Neutrophil (primary cell): ENCODE measurements at regions not wholly inside any gene's neighbourhood (a gene's known extent, or its start where the extent isn't known, plus 50 kb on each side); places are given as distances from the start of the nearest gene placed in this dataset.

Source experiments
- H3K27ac ChIP-seq: fragments of 200-600 bp; sonication (generic); 2 replicates; pipeline ENCODE4 v1.5.1; 2016; ENCODE audit warnings: mild to moderate bottlenecking, moderate library complexity
- H3K27me3 ChIP-seq: fragments of 200-600 bp; sonication (generic); 2 replicates; pipeline ENCODE4 v1.6.0; 2016; ENCODE audit warnings: mild to moderate bottlenecking
- H3K36me3 ChIP-seq: fragments of 200-600 bp; sonication (generic); 2 replicates; pipeline ENCODE4 v1.5.1; 2017
- H3K4me1 ChIP-seq, 2 experiments: fragments of 200-600 bp in 1 of 2; sonication (generic) in 1 of 2; 1 replicate in 1 of 2; 2 replicates in 1 of 2; pipeline versions ENCODE4 v1.5.1 to v1.6.1; 2013 to 2016; ENCODE audit warnings: low read depth in 1 of 2, low read length in 1 of 2, mild to moderate bottlenecking in 1 of 2, moderate library complexity in 1 of 2; ENCODE audit not compliant: control insufficient read depth in 1 of 2, insufficient read depth in 1 of 2
- H3K4me3 ChIP-seq, 2 experiments: fragments of 200-600 bp in 1 of 2; sonication (generic) in 1 of 2; 1 replicate in 1 of 2; 2 replicates in 1 of 2; pipeline ENCODE4 v1.5.1; 2013 to 2016; ENCODE audit warnings: low read depth in 1 of 2, low read length in 1 of 2, mild to moderate bottlenecking in 1 of 2, moderate library complexity in 1 of 2
- H3K9me3 ChIP-seq: fragments of 200-600 bp; sonication (generic); 2 replicates; pipeline ENCODE4 v1.5.1; 2016
- CTCF ChIP-seq: fragments of 200-600 bp; sonication (generic); IDR thresholded peaks from 2 replicates; pipeline ENCODE4 v1.5.1; 2016; ENCODE audit warnings: antibody characterized with exemption

- H3K36me3 ChIP-seq = no peaks in the 10 kb centered on the region
- H3K4me1 ChIP-seq = no peaks in the 10 kb centered on the region
- H3K9me3 ChIP-seq = no peaks in the 10 kb centered on the region
- H3K27ac ChIP-seq = no peak overlapping the region
- H3K27me3 ChIP-seq = no peaks in the 10 kb centered on the region
- no peak overlapping the region for H3K4me3 ChIP-seq
- no peak for TF ChIP-seq CTCF
Measured at GRCh38 chr4:29046781-29047180, 1673.4 kb upstream of the PCDH7 start.

- H3K4me3 ChIP-seq = no peak overlapping the region
- H3K36me3 ChIP-seq = no peaks in the 10 kb centered on the region
- H3K4me1 ChIP-seq = no peaks in the 10 kb centered on the region
- no peaks in the 10 kb centered on the region for H3K9me3 ChIP-seq
- no peaks in the 10 kb centered on the region for H3K27me3 ChIP-seq
- no peak overlapping the region for H3K27ac ChIP-seq
- TF ChIP-seq CTCF = no peak
Measured at GRCh38 chr4:29047341-29048041, 1672.7 kb upstream of the PCDH7 start.

- Histone ChIP-seq H3K4me3 (no peak overlapping the region), H3K27me3 (no peaks in the 10 kb centered on the region), H3K36me3 (no peaks in the 10 kb centered on the region), H3K27ac (no peak overlapping the region), H3K4me1 (no peaks in the 10 kb centered on the region), H3K9me3 (no peaks in the 10 kb centered on the region)
- TF ChIP-seq CTCF = no peak
Measured at GRCh38 chr4:29051381-29051965, 1668.7 kb upstream of the PCDH7 start.

GRCh38 chr4:29052266-29052665 is 1667.9 kb upstream of the PCDH7 start:
- TF ChIP-seq CTCF = no peak
- Histone ChIP-seq H3K4me3 (no peak overlapping the region), H3K27ac (no peak overlapping the region), H3K36me3 (no peaks in the 10 kb centered on the region), H3K9me3 (no peaks in the 10 kb centered on the region), H3K27me3 (no peaks in the 10 kb centered on the region), H3K4me1 (no peaks in the 10 kb centered on the region)

- H3K27ac ChIP-seq = no peak overlapping the region
- H3K27me3 ChIP-seq = no peaks in the 10 kb centered on the region
- no peaks in the 10 kb centered on the region for H3K4me1 ChIP-seq
- H3K4me3 ChIP-seq = no peak overlapping the region
- H3K36me3 ChIP-seq = no peaks in the 10 kb centered on the region
- H3K9me3 ChIP-seq = no peaks in the 10 kb centered on the region
- TF ChIP-seq CTCF = no peak
Measured at GRCh38 chr4:29058531-29058930, 1661.6 kb upstream of the PCDH7 start.
